Spleen (tissue), 11 donors: ENCODE measurements at regions not wholly inside any gene's neighbourhood (a gene's known extent, or its start where the extent isn't known, plus 50 kb on each side); places are given as distances from the start of the nearest gene placed in this dataset.

Experiments used
- DNase-seq: peaks from one replicate; pipeline ENCODE4 v3.0.0-alpha.2; 2020
- H3K27ac ChIP-seq, 8 donors: fragments of 200-600 bp; sonication (generic) in 7 of 8; 1 replicate in 4 of 8; 2 replicates in 4 of 8; pipeline versions ENCODE4 v1.5.0 to v1.8.0; 2016 to 2021; ENCODE audit warnings: inconsistent platforms in 4 of 8, mild to moderate bottlenecking in 4 of 8, moderate library complexity in 1 of 8
- H3K27me3 ChIP-seq, 7 donors: fragments of 200-600 bp; sonication (generic) in 6 of 7; replicated peaks in 1 of 7; 1 replicate in 4 of 7; 2 replicates in 3 of 7; pipeline versions ENCODE4 v1.5.0 to v1.8.0; 2016 to 2021; ENCODE audit warnings: inconsistent platforms in 3 of 7, mild to moderate bottlenecking in 1 of 7
- H3K36me3 ChIP-seq, 6 donors: fragments of 200-600 bp; sonication (generic) in 5 of 6; 1 replicate in 4 of 6; 2 replicates in 2 of 6; pipeline versions ENCODE4 v1.5.0 to v1.8.0; 2016 to 2021; ENCODE audit warnings: inconsistent platforms in 2 of 6
- H3K4me1 ChIP-seq, 6 donors: fragments of 200-600 bp; sonication (generic) in 5 of 6; 1 replicate in 3 of 6; 2 replicates in 3 of 6; pipeline versions ENCODE4 v1.5.0 to v1.8.0; 2016 to 2021; ENCODE audit warnings: inconsistent platforms in 3 of 6
- H3K4me3 ChIP-seq, 8 donors: fragments of 200-600 bp; sonication (generic) in 7 of 8; 1 replicate in 4 of 8; 2 replicates in 4 of 8; pipeline versions ENCODE4 v1.5.0 to v1.8.0; 2016 to 2021; ENCODE audit warnings: inconsistent platforms in 4 of 8, mild to moderate bottlenecking in 4 of 8, moderate library complexity in 2 of 8
- H3K9me3 ChIP-seq, 8 donors: fragments of 200-600 bp; sonication (generic) in 7 of 8; 1 replicate in 4 of 8; 2 replicates in 4 of 8; pipeline versions ENCODE4 v1.5.0 to v1.8.0; 2016 to 2021; ENCODE audit warnings: inconsistent platforms in 4 of 8
- POLR2A ChIP-seq, 3 donors: fragments of 450-650 bp; IDR thresholded peaks; one replicate each; pipeline ENCODE4 v1.5.1; 2017; ENCODE audit warnings: antibody characterized with exemption in 3 of 3, mild to moderate bottlenecking in 1 of 3
- POLR2AphosphoS5 ChIP-seq, 3 donors: sonication (generic); formaldehyde crosslinking; IDR thresholded peaks; one replicate each; pipeline ENCODE4 v1.5.1; 2017; ENCODE audit warnings: antibody characterized with exemption in 3 of 3
- WGBS, 5 donors: extraction: QIAGEN DNeasy Blood & Tissue Kit in 3 of 5; methylation state at CpG; one replicate each; pipeline versions ENCODE4 v1.1.5 to v1.1.7; 2013 to 2018; 5-methylcytosine and 5-hydroxymethylcytosine counted together
- intact Hi-C: fragments of 100-400 bp; cut with DNase I; formaldehyde crosslinking; loops from one replicate; pipeline ENCODE4 v1.15.0; 2023; ENCODE audit warnings: low total_unique reads
- TF ChIP-seq, protein P1 (sequence below), 11 experiments: fragments of 200-600 bp in 7 of 11; fragments of 450-650 bp in 4 of 11; sonication (generic) in 4 of 11; IDR thresholded peaks in 8 of 11; conservative IDR thresholded peaks in 3 of 11; 1 replicate in 7 of 11; 2 replicates in 4 of 11; pipeline versions ENCODE4 v1.4.0 to v1.8.0; 2016 to 2021; ENCODE audit warnings: antibody characterized with exemption in 11 of 11, inconsistent platforms in 4 of 11, mild to moderate bottlenecking in 1 of 11
- donor health status: healthy with polysubstance abuse.
- donor health status: DM: no; HTN: no; CAD: no; lungs with moderate emphysema.
- donor health status: DM: no; HTN: no; CAD: no.
- donor health status: Bipolar disorder and iron deficiency.
- donor health status: healthy.
- donor health status: DM: no; HTN: no; CAD: no.
- donor health status: DM: yes; HTN: yes; CAD: no.

DNA sequence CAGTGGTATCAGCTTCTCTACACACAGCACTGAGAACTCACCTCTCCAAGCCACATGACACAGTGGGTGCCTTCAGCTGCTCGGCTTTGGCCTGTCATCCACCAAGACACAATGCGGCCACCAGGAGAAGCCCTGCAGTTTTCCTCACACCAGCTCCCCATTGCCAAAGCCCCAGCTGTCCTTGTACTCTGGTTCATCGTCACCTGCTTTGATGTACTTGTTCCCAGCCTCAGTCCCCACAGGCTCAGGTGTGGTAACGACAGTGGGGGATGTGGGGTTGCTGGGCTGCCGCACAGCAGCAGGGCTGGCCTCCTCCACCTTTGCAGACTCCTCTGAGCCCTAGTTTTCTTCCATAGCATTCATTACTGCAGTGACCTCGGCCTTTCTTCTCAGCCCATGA is 387.3 kb downstream of the MEIS1 start:
- Histone ChIP-seq H3K36me3 (no peaks in the 10 kb centered on the region), H3K27me3 (no peaks in the 10 kb centered on the region), H3K9me3 (peaks cover 0 to 26% (median 10%) of the 10 kb centered on the region in 8 donors), H3K4me3 (no peak overlapping the region), H3K4me1 (no peaks in the 10 kb centered on the region), H3K27ac (no peak overlapping the region)
- no peak for DNase-seq
- intact Hi-C loops, result no loop called here
- WGBS, 5 donors, result 76 to 88% (median 85%) methylated on average over 6 of the region's 6 CpGs
- TF ChIP-seq, protein P1, sequence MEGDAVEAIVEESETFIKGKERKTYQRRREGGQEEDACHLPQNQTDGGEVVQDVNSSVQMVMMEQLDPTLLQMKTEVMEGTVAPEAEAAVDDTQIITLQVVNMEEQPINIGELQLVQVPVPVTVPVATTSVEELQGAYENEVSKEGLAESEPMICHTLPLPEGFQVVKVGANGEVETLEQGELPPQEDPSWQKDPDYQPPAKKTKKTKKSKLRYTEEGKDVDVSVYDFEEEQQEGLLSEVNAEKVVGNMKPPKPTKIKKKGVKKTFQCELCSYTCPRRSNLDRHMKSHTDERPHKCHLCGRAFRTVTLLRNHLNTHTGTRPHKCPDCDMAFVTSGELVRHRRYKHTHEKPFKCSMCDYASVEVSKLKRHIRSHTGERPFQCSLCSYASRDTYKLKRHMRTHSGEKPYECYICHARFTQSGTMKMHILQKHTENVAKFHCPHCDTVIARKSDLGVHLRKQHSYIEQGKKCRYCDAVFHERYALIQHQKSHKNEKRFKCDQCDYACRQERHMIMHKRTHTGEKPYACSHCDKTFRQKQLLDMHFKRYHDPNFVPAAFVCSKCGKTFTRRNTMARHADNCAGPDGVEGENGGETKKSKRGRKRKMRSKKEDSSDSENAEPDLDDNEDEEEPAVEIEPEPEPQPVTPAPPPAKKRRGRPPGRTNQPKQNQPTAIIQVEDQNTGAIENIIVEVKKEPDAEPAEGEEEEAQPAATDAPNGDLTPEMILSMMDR (IDR thresholded peaks at IDR 0.05 in 8 of 11, conservative IDR thresholded peaks at IDR 0.05 in 3 of 11), result no peak
- TF ChIP-seq POLR2AphosphoS5 (IDR thresholded peaks at IDR 0.05) (no peak), POLR2A (IDR thresholded peaks at IDR 0.05) (no peak)

DNA sequence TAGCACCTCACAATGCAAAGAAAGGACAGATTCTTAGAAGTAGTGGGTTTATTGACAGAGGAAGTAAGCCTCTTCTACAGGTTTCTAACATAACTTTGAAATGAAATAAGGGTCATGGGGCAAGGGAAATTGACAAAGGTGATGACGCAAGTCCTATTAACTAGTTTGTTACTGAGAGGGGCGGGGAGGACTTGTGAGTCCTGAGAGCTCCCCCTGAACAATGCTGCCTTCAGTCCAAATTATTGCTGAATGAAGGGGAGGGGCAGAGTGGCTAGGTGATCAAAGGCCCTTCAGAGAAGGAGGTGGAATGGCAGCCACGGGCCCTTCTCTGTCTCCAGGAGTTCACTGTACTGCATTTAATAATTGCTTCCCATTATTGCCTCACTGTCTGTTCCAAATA is 390.0 kb downstream of the MEIS1 start:
- TF ChIP-seq POLR2AphosphoS5 (IDR thresholded peaks at IDR 0.05) (no peak), POLR2A (IDR thresholded peaks at IDR 0.05) (no peak)
- TF ChIP-seq, protein P1 (IDR thresholded peaks at IDR 0.05 in 8 of 11, conservative IDR thresholded peaks at IDR 0.05 in 3 of 11), result no peak
- WGBS, 5 donors, result 81 to 85% (median 81%) methylated on average over 3 of the region's 3 CpGs
- H3K36me3 ChIP-seq, result no peaks in the 10 kb centered on the region
- no peaks in the 10 kb centered on the region for H3K4me1 ChIP-seq
- no peak overlapping the region for H3K4me3 ChIP-seq
- no peak overlapping the region for H3K27ac ChIP-seq
- H3K27me3 ChIP-seq, result no peaks in the 10 kb centered on the region
- H3K9me3 ChIP-seq, result peaks cover 0 to 7% (median 0%) of the 10 kb centered on the region in 8 donors
- DNase-seq, result no peak
- intact Hi-C loops, result no loop called here

- 60 to 90% (median 74%) methylated on average over 4 of the region's 4 CpGs for WGBS, 5 donors
- TF ChIP-seq POLR2AphosphoS5 (IDR thresholded peaks at IDR 0.05) (no peak), POLR2A (IDR thresholded peaks at IDR 0.05) (no peak)
- TF ChIP-seq, protein P1 (IDR thresholded peaks at IDR 0.05 in 8 of 11, conservative IDR thresholded peaks at IDR 0.05 in 3 of 11), result no peak
- H3K27me3 ChIP-seq, result no peaks in the 10 kb centered on the region
Measured at GRCh38 chr2:66827851-66828250, 392.9 kb downstream of the MEIS1 start.

GRCh38 chr2:66828876-66829275 is 394.0 kb downstream of the MEIS1 start:
- Histone ChIP-seq H3K9me3 (no peaks in the 10 kb centered on the region), H3K4me1 (no peaks in the 10 kb centered on the region), H3K4me3 (no peak overlapping the region), H3K27ac (no peak overlapping the region), H3K36me3 (no peaks in the 10 kb centered on the region), H3K27me3 (no peaks in the 10 kb centered on the region)
- WGBS, 5 donors, result 61 to 83% (median 67%) methylated on average over 3 of the region's 3 CpGs
- no peak for TF ChIP-seq POLR2AphosphoS5 (IDR thresholded peaks at IDR 0.05)
- TF ChIP-seq POLR2A (IDR thresholded peaks at IDR 0.05), result no peak
- TF ChIP-seq, protein P1 (IDR thresholded peaks at IDR 0.05 in 8 of 11, conservative IDR thresholded peaks at IDR 0.05 in 3 of 11), result no peak
- no peak for DNase-seq
- intact Hi-C loops, result no loop called here

More at GRCh38 chr2:66827851-66828250, 392.9 kb downstream of the MEIS1 start:
- Histone ChIP-seq H3K36me3 (no peaks in the 10 kb centered on the region), H3K27ac (no peak overlapping the region), H3K9me3 (no peaks in the 10 kb centered on the region), H3K4me3 (no peak overlapping the region), H3K4me1 (no peaks in the 10 kb centered on the region)
- intact Hi-C loops, result no loop called here
- DNase-seq, result no peak
